ENCODE measurements at regions not wholly inside any gene's neighbourhood (a gene's known extent, or its start where the extent isn't known, plus 50 kb on each side); places are given as distances from the start of the nearest gene placed in this dataset.
"Not testable (repeated sequence)": the region's sequence is repeated elsewhere in the genome, so short reads cannot be mapped to it uniquely, and the experiment has no call there.

DNA sequence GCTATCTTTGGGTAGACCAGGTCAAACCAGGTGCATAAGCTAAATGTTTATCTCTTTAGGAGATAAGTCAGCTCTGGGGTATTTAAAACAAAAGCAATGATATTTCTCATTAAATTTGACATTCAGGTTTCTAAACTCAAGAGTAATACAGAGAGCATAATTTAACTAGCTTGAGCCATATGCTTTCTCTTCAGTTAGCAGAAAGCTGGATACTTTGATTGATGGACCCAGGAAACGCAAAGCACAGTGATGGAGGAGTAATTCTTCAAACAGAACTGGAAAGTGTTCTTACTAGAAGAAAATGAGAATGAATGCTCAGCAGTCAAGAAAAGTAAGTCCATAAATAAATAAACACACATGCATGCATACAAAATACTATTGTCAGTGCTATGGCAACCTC, 885.7 kb upstream of the RAG2 start:
- no peaks in the 10 kb centered on the region for H3K4me1 Mint-ChIP-seq
- H3K9me3 Mint-ChIP-seq = peaks cover 11% of the 10 kb centered on the region
- peaks cover 1% of the 10 kb centered on the region for H3K36me3 Mint-ChIP-seq
- no peaks in the 10 kb centered on the region for H3K27me3 Mint-ChIP-seq
- H3K27ac Mint-ChIP-seq = no peak overlapping the region
- H3K4me3 Mint-ChIP-seq = no peak overlapping the region

DNA sequence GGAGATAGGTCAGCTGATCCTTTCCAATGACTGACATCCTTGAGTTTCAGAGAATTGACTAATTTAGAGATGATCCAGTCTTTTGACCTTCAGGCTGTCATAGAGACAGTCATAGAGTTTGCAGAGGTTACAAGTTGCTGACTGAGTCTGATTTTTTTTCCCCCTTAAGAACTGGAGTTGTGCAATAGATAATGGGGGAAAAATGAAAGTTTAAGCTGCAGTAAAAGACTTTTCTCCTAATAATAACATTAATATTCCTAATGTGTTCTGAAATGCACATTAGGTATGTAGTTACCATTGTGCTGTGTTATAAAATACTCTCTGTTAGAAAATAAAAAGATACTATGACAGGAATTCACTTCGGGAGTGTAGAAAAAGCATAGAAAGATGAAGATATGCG, 876.9 kb upstream of the RAG2 start:
- Mint-ChIP-seq H3K9me3 (peaks cover 8% of the 10 kb centered on the region), H3K4me3 (no peak overlapping the region), H3K27ac (no peak overlapping the region), H3K36me3 (no peaks in the 10 kb centered on the region), H3K27me3 (no peaks in the 10 kb centered on the region), H3K4me1 (no peaks in the 10 kb centered on the region)

DNA sequence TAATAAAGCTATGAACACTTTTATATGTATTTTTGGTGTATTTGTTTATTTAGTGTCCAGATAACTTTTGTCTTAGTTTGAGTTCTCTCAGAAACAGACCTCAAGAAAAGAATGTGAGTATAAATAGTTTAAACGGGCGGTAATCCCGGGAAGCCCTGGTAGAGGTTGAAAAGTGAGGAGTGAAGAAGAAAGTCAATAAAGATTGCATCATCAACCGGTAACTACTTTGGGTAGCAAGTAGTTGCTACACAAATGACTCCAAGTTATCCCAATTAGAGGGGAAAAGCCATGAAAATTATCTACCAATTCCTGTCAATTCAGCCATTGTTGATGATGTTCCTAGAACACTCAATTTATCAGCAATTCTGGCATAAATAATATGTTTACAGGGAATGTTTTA, 870.3 kb upstream of the RAG2 start:
- H3K27ac Mint-ChIP-seq = no peak overlapping the region
- no peaks in the 10 kb centered on the region for H3K27me3 Mint-ChIP-seq
- H3K4me3 Mint-ChIP-seq = no peak overlapping the region
- peaks cover 11% of the 10 kb centered on the region for H3K9me3 Mint-ChIP-seq
- no peaks in the 10 kb centered on the region for H3K36me3 Mint-ChIP-seq
- no peaks in the 10 kb centered on the region for H3K4me1 Mint-ChIP-seq

- Mint-ChIP-seq H3K4me3 (no peak overlapping the region), H3K27ac (no peak overlapping the region), H3K4me1 (no peaks in the 10 kb centered on the region), H3K9me3 (peaks cover 11% of the 10 kb centered on the region), H3K27me3 (no peaks in the 10 kb centered on the region), H3K36me3 (no peaks in the 10 kb centered on the region)
Observed at GRCh38 chr11:37465221-37465620, 867.2 kb upstream of the RAG2 start.

GRCh38 chr11:37459456-37459855, 861.4 kb upstream of the RAG2 start:
- peaks cover 9% of the 10 kb centered on the region for H3K9me3 Mint-ChIP-seq
- H3K4me3 Mint-ChIP-seq = no peak overlapping the region
- no peaks in the 10 kb centered on the region for H3K36me3 Mint-ChIP-seq
- no peaks in the 10 kb centered on the region for H3K4me1 Mint-ChIP-seq
- no peak overlapping the region for H3K27ac Mint-ChIP-seq
- no peaks in the 10 kb centered on the region for H3K27me3 Mint-ChIP-seq

DNA sequence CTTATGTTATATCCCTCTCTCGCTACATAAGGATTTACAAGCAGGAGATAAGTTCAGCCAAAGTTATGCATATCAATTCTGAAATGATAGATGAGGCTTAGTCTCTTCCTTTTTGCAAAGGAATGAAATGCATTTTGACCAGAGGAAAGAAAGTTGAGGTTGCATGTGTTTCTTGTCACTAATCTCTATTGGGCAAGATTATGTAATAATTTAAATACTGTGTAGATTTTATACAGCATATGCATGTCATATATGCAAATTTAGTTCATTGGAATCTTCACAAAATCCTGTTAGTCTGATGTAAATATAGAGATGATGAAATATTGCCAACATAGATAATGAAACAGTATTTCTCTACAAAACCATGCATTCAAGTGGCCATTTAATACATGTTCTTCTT, 858.7 kb upstream of the RAG2 start:
- H3K36me3 Mint-ChIP-seq = no peaks in the 10 kb centered on the region
- H3K27me3 Mint-ChIP-seq = no peaks in the 10 kb centered on the region
- H3K4me1 Mint-ChIP-seq = no peaks in the 10 kb centered on the region
- no peak overlapping the region for H3K27ac Mint-ChIP-seq
- H3K9me3 Mint-ChIP-seq = peaks cover 14% of the 10 kb centered on the region
- no peak overlapping the region for H3K4me3 Mint-ChIP-seq

DNA sequence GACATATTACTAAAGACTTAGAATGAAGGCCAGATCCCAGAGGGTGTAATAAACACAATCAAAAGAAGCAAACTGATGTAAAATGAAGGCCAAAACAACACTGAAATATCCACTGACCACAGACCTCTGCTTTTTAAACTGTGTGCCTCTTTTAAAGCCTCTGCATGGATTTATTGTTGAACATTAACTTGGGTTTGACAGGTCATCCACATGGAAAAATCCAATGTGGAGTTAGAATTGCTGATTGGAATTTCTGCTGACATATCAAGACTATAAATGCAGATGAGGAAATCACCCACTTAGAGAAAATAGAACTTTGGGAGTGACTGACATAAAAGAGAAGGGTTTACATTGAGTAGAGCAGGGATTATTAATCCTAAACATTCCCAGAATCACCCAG, 853.9 kb upstream of the RAG2 start:
- no peaks in the 10 kb centered on the region for H3K27me3 Mint-ChIP-seq
- no peaks in the 10 kb centered on the region for H3K4me1 Mint-ChIP-seq
- H3K27ac Mint-ChIP-seq = no peak overlapping the region
- H3K36me3 Mint-ChIP-seq = no peaks in the 10 kb centered on the region
- peaks cover 5% of the 10 kb centered on the region for H3K9me3 Mint-ChIP-seq
- H3K4me3 Mint-ChIP-seq = no peak overlapping the region

DNA sequence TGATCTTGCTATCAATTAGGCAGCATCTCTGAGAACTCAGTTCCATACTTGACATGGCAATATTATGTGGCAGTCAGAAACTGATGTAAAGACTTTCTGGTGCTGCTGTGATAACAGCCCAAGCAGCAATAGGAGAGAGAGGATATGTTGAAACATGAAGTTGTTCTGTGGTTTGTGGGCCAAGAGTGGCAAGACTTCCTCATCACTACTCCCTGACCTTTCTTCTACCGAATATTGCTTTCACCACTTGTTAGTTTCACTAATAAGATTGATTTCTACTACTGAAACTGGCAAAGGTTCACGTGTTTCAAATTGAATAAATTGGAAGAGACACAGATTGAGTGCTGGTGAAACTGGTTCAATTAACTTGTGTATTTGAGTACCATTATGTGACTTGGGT, 852.6 kb upstream of the RAG2 start:
- Mint-ChIP-seq H3K27ac (no peak overlapping the region), H3K4me1 (no peaks in the 10 kb centered on the region), H3K36me3 (no peaks in the 10 kb centered on the region), H3K9me3 (peaks cover 5% of the 10 kb centered on the region), H3K27me3 (no peaks in the 10 kb centered on the region), H3K4me3 (no peak overlapping the region)

GRCh38 chr11:37449146-37449545, 851.1 kb upstream of the RAG2 start:
- no peaks in the 10 kb centered on the region for H3K36me3 Mint-ChIP-seq
- H3K27ac Mint-ChIP-seq = no peak overlapping the region

GRCh38 chr11:37442576-37442975, 844.5 kb upstream of the RAG2 start:
- H3K27ac Mint-ChIP-seq = no peak overlapping the region
- no peaks in the 10 kb centered on the region for H3K36me3 Mint-ChIP-seq
- H3K4me1 Mint-ChIP-seq = no peaks in the 10 kb centered on the region
- H3K4me3 Mint-ChIP-seq = no peak overlapping the region
- no peaks in the 10 kb centered on the region for H3K27me3 Mint-ChIP-seq
- H3K9me3 Mint-ChIP-seq = no peaks in the 10 kb centered on the region

More at GRCh38 chr11:37449146-37449545, 851.1 kb upstream of the RAG2 start:
- peaks cover 3% of the 10 kb centered on the region for H3K9me3 Mint-ChIP-seq
- no peaks in the 10 kb centered on the region for H3K27me3 Mint-ChIP-seq
- no peaks in the 10 kb centered on the region for H3K4me1 Mint-ChIP-seq
- no peak overlapping the region for H3K4me3 Mint-ChIP-seq

DNA sequence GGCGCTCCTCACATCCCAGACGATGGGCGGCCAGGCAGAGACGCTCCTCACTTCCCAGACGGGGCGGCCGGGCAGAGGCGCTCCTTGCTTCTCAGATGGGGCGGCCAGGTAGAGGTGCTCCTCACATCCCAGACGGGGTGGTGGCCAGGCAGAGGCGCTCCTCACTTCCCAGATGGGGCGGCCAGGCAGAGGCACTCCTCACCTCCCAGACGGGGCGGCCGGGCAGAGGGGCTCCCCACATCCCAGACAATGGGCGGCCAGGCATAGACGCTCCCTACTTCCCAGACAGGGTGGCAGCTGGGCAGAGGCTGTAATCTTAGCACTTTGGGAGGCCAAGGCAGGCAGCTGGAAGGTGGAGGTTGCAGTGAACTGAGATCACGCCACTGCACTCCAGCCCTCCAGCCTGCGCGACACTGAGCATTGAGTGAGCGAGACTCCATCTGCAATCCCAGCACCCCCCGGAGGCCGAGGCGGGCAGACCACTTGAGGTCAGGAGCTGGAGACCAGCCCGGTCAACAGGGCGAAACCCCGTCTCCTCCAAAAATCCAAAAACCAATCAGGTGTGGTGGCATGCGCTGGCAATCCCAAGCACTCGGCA, 833.7 kb upstream of the RAG2 start:
- not testable (repeated sequence) for H3K27me3 Mint-ChIP-seq, H3K9me3 Mint-ChIP-seq, H3K36me3 Mint-ChIP-seq, H3K4me1 Mint-ChIP-seq, H3K27ac Mint-ChIP-seq, H3K4me3 Mint-ChIP-seq

DNA sequence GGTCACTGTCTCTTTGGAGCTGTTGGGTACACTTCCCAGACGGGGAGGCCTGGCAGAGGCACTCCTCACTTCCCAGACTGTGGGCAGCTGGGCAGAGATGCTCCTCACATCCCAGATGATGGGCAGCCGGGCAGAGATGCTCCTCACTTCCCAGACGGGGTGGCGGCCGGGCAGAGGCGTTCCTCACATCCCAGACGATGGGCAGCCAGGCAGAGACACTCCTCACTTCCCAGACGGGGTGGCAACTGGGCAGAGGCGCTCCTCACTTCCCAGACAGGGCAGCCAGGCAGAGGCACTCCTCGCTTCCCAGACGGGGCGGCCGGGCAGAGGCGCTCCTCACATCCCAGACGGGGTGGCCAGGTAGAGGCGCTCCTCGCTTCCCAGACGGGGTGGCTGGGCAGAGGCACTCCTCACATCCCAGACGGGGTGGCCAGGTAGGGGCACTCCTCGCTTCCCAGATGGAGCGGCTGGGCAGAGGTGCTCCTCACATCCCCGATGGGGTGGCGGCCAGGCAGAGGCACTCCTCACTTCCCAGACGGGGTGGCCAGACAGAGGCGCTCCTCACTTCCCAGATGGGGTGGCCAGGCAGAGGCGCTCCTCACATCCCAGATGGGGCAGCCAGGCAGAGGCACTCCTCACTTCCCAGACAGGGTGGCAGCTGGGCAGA, 833.1 kb upstream of the RAG2 start:
- H3K27me3 Mint-ChIP-seq, H3K36me3 Mint-ChIP-seq, H3K4me3 Mint-ChIP-seq, H3K9me3 Mint-ChIP-seq, H3K27ac Mint-ChIP-seq, H3K4me1 Mint-ChIP-seq: not testable (repeated sequence)

DNA sequence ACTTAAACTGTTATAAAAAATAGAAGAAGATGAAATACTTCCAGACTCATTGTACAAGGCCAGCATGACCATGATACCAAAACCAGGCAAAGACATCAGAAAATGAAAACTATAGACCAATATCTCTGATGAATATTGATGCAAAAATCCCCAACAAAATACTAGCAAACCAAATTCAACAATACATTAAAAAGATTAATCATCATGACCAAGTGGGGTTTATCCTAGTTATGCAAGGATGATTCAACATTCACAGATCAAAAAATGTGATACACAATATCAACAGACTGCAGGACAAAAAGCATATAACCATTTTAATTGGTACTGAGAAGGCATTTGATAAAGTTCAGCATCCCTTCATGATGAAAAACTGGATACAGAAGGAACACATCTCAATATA, 824.5 kb upstream of the RAG2 start:
- peaks cover 10% of the 10 kb centered on the region for H3K9me3 Mint-ChIP-seq
- no peaks in the 10 kb centered on the region for H3K27me3 Mint-ChIP-seq
- no peak overlapping the region for H3K27ac Mint-ChIP-seq
- H3K4me1 Mint-ChIP-seq = no peaks in the 10 kb centered on the region
- H3K4me3 Mint-ChIP-seq = no peak overlapping the region
- H3K36me3 Mint-ChIP-seq = no peaks in the 10 kb centered on the region

DNA sequence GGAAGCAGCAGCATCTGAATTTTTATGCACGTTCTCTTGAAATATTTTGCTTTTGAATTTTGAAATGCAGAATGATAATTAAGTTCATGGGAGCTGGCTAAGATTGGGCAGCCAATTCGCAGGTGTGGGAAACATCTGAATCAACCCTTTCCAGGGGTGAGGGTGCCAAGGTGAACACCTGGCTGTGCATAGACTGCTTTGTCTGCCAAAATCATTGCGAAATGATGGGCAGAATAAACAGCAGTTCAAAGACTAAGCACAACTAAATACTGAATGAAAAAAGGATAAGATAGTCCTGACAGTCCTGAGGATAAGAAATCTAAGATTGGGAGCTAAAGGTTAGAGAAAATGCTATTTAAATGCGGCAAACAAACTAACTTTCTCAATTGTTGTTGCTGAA, 813.3 kb upstream of the RAG2 start:
- Mint-ChIP-seq H3K9me3 (peaks cover 13% of the 10 kb centered on the region), H3K36me3 (no peaks in the 10 kb centered on the region), H3K4me1 (no peaks in the 10 kb centered on the region), H3K4me3 (no peak overlapping the region), H3K27me3 (no peaks in the 10 kb centered on the region), H3K27ac (no peak overlapping the region)

DNA sequence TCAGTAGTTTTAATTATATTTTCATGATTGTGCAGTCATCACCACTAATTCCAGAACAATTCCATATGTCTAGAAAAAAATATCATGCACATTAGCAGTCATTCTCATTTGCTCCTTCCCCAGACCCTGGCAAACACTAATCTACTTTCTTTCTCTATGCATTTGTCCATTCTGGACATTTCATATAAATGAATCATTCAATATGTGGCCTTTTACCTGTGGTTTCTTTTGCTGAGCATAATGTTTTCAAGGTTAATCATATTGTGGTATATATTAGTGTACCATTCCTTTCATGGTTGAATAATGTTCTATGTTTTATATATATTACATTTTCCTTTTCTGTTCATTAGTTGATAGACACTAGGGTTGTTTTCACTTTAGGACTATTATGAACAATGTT, 811.1 kb upstream of the RAG2 start:
- Mint-ChIP-seq H3K4me3 (no peak overlapping the region), H3K27me3 (no peaks in the 10 kb centered on the region), H3K27ac (no peak overlapping the region), H3K9me3 (peaks cover 12% of the 10 kb centered on the region), H3K4me1 (no peaks in the 10 kb centered on the region), H3K36me3 (no peaks in the 10 kb centered on the region)

DNA sequence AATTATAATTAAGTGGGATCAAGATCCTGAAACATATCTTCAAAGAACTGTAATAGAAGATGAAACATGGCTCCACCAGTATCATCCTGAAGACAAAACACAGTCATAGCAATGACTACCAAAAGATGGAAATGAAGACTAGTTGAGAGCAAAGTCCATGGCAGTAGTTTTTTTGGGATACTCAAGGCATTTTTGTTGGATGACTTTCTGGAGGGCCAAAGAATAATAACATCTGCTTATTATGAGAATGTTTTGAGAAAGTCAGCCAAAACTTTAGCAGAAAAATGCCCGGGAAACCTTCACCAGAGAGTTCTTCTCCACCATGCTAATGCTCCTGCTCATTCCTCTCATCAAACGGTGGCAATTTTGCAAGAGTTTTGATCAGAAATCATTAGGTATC, 809.4 kb upstream of the RAG2 start:
- H3K4me1 Mint-ChIP-seq = no peaks in the 10 kb centered on the region
- no peaks in the 10 kb centered on the region for H3K36me3 Mint-ChIP-seq
- H3K27ac Mint-ChIP-seq = no peak overlapping the region
- no peaks in the 10 kb centered on the region for H3K27me3 Mint-ChIP-seq
- H3K4me3 Mint-ChIP-seq = no peak overlapping the region
- peaks cover 8% of the 10 kb centered on the region for H3K9me3 Mint-ChIP-seq

DNA sequence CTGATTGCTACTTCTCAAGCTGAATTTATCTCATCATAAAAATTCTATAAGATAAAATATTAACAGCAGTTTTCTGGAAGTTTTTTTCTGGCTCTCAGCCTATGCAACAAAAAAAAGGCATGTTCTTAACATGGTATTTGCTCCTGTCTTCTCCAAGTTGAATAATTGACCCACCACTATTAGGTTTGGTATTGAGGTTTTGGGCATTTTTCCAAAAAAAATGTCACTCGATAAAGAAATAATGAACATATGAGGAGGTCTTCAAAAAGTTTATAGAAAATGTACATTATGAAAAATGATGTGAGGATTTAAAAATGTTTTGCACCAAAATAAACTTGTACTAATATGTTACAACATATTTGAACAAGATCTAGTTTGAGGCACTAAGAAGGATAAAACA, 808.6 kb upstream of the RAG2 start:
- no peaks in the 10 kb centered on the region for H3K4me1 Mint-ChIP-seq
- no peak overlapping the region for H3K4me3 Mint-ChIP-seq
- peaks cover 11% of the 10 kb centered on the region for H3K9me3 Mint-ChIP-seq
- H3K36me3 Mint-ChIP-seq = no peaks in the 10 kb centered on the region
- no peak overlapping the region for H3K27ac Mint-ChIP-seq
- no peaks in the 10 kb centered on the region for H3K27me3 Mint-ChIP-seq

All from activated naive CD4-positive, alpha-beta T cell treated with anti-CD3 and anti-CD28 coated beads, Interleukin-2, amount 50 U/mL, for 24 hours (primary cell).